OCI-LY7 (cell line): ENCODE measurements at regions not wholly inside any gene's neighbourhood (a gene's known extent, or its start where the extent isn't known, plus 50 kb on each side); places are given as distances from the start of the nearest gene placed in this dataset.

Source experiments
- BruUV-seq: library from RNA; stranded (reverse); fragments of 400-500 nt; replicated peaks from 2 replicates; lab custom pipeline; 2021; lab: Mats Ljungman, UMichigan
- CTCF ChIA-PET: fragments of 300-600 bp; sonication (Branson Sonifier 250); formaldehyde crosslinking; loops from one replicate; lab custom pipeline; 2022; ENCODE audit warnings: antibody characterized with exemption; ENCODE audit not compliant: unreplicated experiment; lab: Charles Lee
- POLR2A ChIA-PET: fragments of 300-600 bp; sonication (Branson Sonifier 250); formaldehyde crosslinking; loops from one replicate; lab custom pipeline; 2022; ENCODE audit warnings: antibody characterized with exemption; lab: Charles Lee
- DNase-seq: peaks from one replicate; pipeline ENCODE4 v3.0.0-alpha.2; 2015; ENCODE audit warnings: low spot score
- H2AFZ ChIP-seq: fragments of 200-600 bp; sonication (generic), shearing (Covaris generic); 2 replicates; pipeline ENCODE4 v1.6.1; 2014; ENCODE audit warnings: mild to moderate bottlenecking, antibody characterized with exemption, low read length, moderate library complexity
- H3K27ac ChIP-seq: fragments of 200-600 bp; sonication (generic); 2 replicates; pipeline ENCODE4 v1.5.1; 2014; ENCODE audit warnings: mixed run types, low read depth, mild to moderate bottlenecking, moderate library complexity, low read length, inconsistent platforms; ENCODE audit not compliant: poor library complexity, severe bottlenecking
- H3K36me3 ChIP-seq: fragments of 200-600 bp; sonication (generic); 2 replicates; pipeline ENCODE4 v1.6.1; 2014; ENCODE audit warnings: mild to moderate bottlenecking, antibody characterized with exemption, low read length, moderate library complexity, mixed read lengths; ENCODE audit not compliant: insufficient read depth
- H3K4me1 ChIP-seq: fragments of 200-600 bp; sonication (generic); 2 replicates; pipeline ENCODE4 v1.5.1; 2014; ENCODE audit warnings: mild to moderate bottlenecking, low read length; ENCODE audit not compliant: insufficient read depth, poor library complexity, severe bottlenecking
- H3K4me2 ChIP-seq: fragments of 200-600 bp; sonication (generic); 2 replicates; pipeline ENCODE4 v1.6.1; 2014; ENCODE audit warnings: mild to moderate bottlenecking, low read length
- H3K4me3 ChIP-seq: fragments of 200-600 bp; sonication (generic); 2 replicates; pipeline ENCODE4 v1.5.1; 2014; ENCODE audit warnings: mild to moderate bottlenecking, low read depth, low read length; ENCODE audit not compliant: poor library complexity, severe bottlenecking
- H3K79me2 ChIP-seq: fragments of 200-600 bp; sonication (generic); 2 replicates; pipeline ENCODE4 v1.6.1; 2016; ENCODE audit warnings: low read depth, mild to moderate bottlenecking, low read length, moderate library complexity, mixed read lengths; ENCODE audit not compliant: insufficient read depth
- H3K9me2 ChIP-seq: fragments of 200-600 bp; sonication (generic); 2 replicates; pipeline ENCODE4 v1.6.1; 2016; ENCODE audit warnings: mild to moderate bottlenecking, low read length, mixed read lengths; ENCODE audit not compliant: insufficient read depth
- H3K9me3 ChIP-seq: fragments of 200-600 bp; sonication (generic); 2 replicates; pipeline ENCODE4 v1.6.1; 2014; ENCODE audit warnings: mild to moderate bottlenecking, mixed run types, low read length, mixed read lengths
- H4K20me1 ChIP-seq: fragments of 200-600 bp; sonication (generic); 2 replicates; pipeline ENCODE4 v1.6.1; 2014; ENCODE audit warnings: mild to moderate bottlenecking, antibody characterized with exemption, low read length, moderate library complexity, mixed read lengths; ENCODE audit not compliant: insufficient read depth
- EZH2phosphoT487 ChIP-seq: fragments of 200-600 bp; sonication (generic); IDR thresholded peaks from 2 replicates; pipeline ENCODE4 v1.6.1; 2018; ENCODE audit warnings: low read depth, borderline replicate concordance, mild to moderate bottlenecking, mixed run types, antibody characterized with exemption, low read length, moderate library complexity, mixed read lengths
- intact Hi-C: fragments of 100-400 bp; cut with micrococcal nuclease; formaldehyde crosslinking; loops from one replicate; pipeline ENCODE4 v1.10.0; 2022; ENCODE audit not compliant: unreplicated experiment
- TF ChIP-seq, protein P1 (sequence below): fragments of 200-600 bp; sonication (generic); conservative IDR thresholded peaks from 2 replicates; pipeline ENCODE4 v1.5.1; 2014; ENCODE audit warnings: mild to moderate bottlenecking, antibody characterized with exemption, low read length, moderate library complexity, mixed read lengths

DNA sequence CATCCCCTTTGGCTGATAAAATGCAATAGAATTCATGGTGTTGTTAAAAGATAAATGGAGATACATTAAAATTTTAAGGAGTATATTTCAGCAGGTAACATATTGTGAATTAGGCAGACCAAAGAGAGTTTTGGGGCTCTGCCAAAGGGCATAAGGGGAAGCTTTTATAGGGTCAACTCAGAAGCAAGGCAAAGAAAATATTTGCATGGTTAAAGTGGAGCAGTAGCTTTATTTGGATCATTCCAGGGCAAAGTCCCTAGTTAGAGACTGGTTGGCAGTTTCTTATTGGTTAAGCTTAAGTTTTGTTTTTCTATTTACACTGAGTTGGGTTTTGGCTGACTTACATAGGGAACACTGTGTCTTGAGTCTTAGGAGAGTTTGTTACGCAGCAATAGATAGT is 75.1 kb upstream of the CA10 start:
- CTCF ChIA-PET = no interaction called here
- no peak for DNase-seq
- TF ChIP-seq, protein P1, sequence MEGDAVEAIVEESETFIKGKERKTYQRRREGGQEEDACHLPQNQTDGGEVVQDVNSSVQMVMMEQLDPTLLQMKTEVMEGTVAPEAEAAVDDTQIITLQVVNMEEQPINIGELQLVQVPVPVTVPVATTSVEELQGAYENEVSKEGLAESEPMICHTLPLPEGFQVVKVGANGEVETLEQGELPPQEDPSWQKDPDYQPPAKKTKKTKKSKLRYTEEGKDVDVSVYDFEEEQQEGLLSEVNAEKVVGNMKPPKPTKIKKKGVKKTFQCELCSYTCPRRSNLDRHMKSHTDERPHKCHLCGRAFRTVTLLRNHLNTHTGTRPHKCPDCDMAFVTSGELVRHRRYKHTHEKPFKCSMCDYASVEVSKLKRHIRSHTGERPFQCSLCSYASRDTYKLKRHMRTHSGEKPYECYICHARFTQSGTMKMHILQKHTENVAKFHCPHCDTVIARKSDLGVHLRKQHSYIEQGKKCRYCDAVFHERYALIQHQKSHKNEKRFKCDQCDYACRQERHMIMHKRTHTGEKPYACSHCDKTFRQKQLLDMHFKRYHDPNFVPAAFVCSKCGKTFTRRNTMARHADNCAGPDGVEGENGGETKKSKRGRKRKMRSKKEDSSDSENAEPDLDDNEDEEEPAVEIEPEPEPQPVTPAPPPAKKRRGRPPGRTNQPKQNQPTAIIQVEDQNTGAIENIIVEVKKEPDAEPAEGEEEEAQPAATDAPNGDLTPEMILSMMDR = no peak
- no peak for TF ChIP-seq EZH2phosphoT487
- Histone ChIP-seq H3K27ac (no peak overlapping the region), H3K4me1 (no peaks in the 10 kb centered on the region), H2AFZ (no peak overlapping the region), H4K20me1 (no peaks in the 10 kb centered on the region), H3K4me3 (no peak overlapping the region), H3K9me3 (no peaks in the 10 kb centered on the region), H3K9me2 (no peaks in the 10 kb centered on the region), H3K4me2 (no peak overlapping the region), H3K79me2 (no peaks in the 10 kb centered on the region), H3K36me3 (no peaks in the 10 kb centered on the region)
- no TSS peak for BruUV-seq
- POLR2A ChIA-PET = interaction anchor here (0.5 kb wide), 1 partner anchor 724 kb away, joined by 4 read pairs; no protein-coding TSS in a partner anchor
- intact Hi-C loops = no loop called here

DNA sequence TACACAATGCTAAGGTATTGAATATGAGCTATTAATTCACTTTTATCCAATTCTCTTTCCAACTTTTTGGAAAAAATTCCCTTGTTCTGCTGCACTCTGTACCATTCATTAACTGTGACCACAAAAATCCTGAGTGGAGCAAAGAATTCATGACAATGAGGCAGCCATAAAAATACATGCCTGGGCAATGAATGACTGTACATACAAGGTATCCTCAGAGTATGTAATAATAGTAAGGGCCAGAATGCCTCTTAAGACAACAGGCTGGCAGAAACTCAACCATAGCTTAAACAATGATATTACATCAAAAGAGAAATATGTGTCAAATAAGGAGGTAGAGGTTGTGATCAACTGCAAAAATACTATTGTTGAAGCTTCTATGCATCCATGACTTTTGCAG is 74.7 kb upstream of the CA10 start:
- no peaks in the 10 kb centered on the region for H3K9me2 ChIP-seq
- no peak overlapping the region for H3K4me3 ChIP-seq
- CTCF ChIA-PET = no interaction called here
- no peak overlapping the region for H3K4me2 ChIP-seq
- no peaks in the 10 kb centered on the region for H3K4me1 ChIP-seq
- no TSS peak for BruUV-seq
- no peaks in the 10 kb centered on the region for H4K20me1 ChIP-seq
- no peak overlapping the region for H2AFZ ChIP-seq
- no peaks in the 10 kb centered on the region for H3K79me2 ChIP-seq
- POLR2A ChIA-PET = interaction anchor here (0.5 kb wide), 2 partner anchors 45 to 725 kb away, joined by 4 read pairs; no protein-coding TSS in a partner anchor
- no peak overlapping the region for H3K27ac ChIP-seq
- no peaks in the 10 kb centered on the region for H3K36me3 ChIP-seq
- no peak for TF ChIP-seq EZH2phosphoT487
- TF ChIP-seq, protein P1 = no peak
- H3K9me3 ChIP-seq = no peaks in the 10 kb centered on the region
- intact Hi-C loops = no loop called here
- DNase-seq = no peak

DNA sequence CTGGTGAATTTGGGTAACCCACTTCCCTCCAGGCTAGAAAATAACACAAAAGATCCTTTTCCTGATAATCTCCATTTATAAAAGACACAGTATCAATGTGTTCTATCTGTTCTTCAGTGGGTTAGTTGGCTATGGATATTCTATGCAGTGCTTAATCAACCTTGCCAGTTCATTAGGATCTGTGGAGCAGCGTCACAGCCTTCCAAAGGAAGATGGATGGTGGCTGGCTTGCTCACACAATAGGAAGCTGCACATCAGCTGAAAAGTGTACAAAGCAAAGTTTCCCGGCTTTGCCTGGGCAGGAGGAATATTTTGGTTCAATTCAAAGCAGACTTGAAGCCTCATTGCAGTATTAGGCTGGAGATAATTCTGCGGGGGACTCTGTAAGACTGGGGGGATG is 70.3 kb upstream of the CA10 start:
- no peak for TF ChIP-seq EZH2phosphoT487
- TF ChIP-seq, protein P1 = no peak
- H3K4me2 ChIP-seq = no peak overlapping the region
- no peaks in the 10 kb centered on the region for H3K4me1 ChIP-seq
- no TSS peak for BruUV-seq
- H2AFZ ChIP-seq = no peak overlapping the region
- H3K36me3 ChIP-seq = no peaks in the 10 kb centered on the region
- DNase-seq = no peak
- no peak overlapping the region for H3K27ac ChIP-seq
- ChIA-PET POLR2A (interaction anchor here (0.6 kb wide), 1 partner anchor 11 kb away, joined by 5 read pairs; no protein-coding TSS in a partner anchor), CTCF (no interaction called here)
- H3K79me2 ChIP-seq = no peaks in the 10 kb centered on the region
- H3K9me2 ChIP-seq = no peaks in the 10 kb centered on the region
- no peaks in the 10 kb centered on the region for H4K20me1 ChIP-seq
- intact Hi-C loops = no loop called here
- H3K4me3 ChIP-seq = no peak overlapping the region
- no peaks in the 10 kb centered on the region for H3K9me3 ChIP-seq
